ENCODE measurements at regions not wholly inside any gene's neighbourhood (a gene's known extent, or its start where the extent isn't known, plus 50 kb on each side); places are given as distances from the start of the nearest gene placed in this dataset.

GRCh38 chr3:151609491-151609890 is 124.2 kb upstream of the AADACL2 start:
- Histone ChIP-seq H3K36me3 (no peaks in the 10 kb centered on the region), H3K4me1 (no peaks in the 10 kb centered on the region), H3K27me3 (no peaks in the 10 kb centered on the region), H3K4me3 (no peak overlapping the region), H3K27ac (replicated peaks in 1 of 4) (no peak overlapping the region), H3K9me3 (no peaks in the 10 kb centered on the region)
- TF ChIP-seq POLR2AphosphoS5 (IDR thresholded peaks at IDR 0.05) = no peak
- no peak for TF ChIP-seq POLR2A (IDR thresholded peaks at IDR 0.05; ENCODE audit: low read depth)
- TF ChIP-seq EP300 (IDR thresholded peaks at IDR 0.05) = no peak
- TF ChIP-seq CTCF (IDR thresholded peaks at IDR 0.05) = no peak
- WGBS = 92% methylated on average over 2 of the region's 2 CpGs
- intact Hi-C loops (cut with DNase I) = no loop called here
- no peak for DNase-seq (ENCODE audit: extremely low spot score)

GRCh38 chr3:151604891-151605290 is 128.8 kb upstream of the AADACL2 start:
- DNase-seq (ENCODE audit: extremely low spot score) = no peak
- H3K27me3 ChIP-seq = no peaks in the 10 kb centered on the region
- WGBS = 85% methylated on average over 1 of the region's 1 CpG
- no peak for TF ChIP-seq POLR2A (IDR thresholded peaks at IDR 0.05; ENCODE audit: low read depth)
- peaks cover 0 to 5% (median 2%) of the 10 kb centered on the region in 4 donors for H3K4me1 ChIP-seq
- intact Hi-C loops (cut with DNase I) = no loop called here
- no peak overlapping the region for H3K27ac ChIP-seq (replicated peaks in 1 of 4)
- no peaks in the 10 kb centered on the region for H3K9me3 ChIP-seq
- H3K4me3 ChIP-seq = no peak overlapping the region
- H3K36me3 ChIP-seq = no peaks in the 10 kb centered on the region

- H3K4me3 ChIP-seq = no peak overlapping the region
- H3K4me1 ChIP-seq = peaks cover 0 to 5% (median 2%) of the 10 kb centered on the region in 4 donors
- H3K36me3 ChIP-seq = no peaks in the 10 kb centered on the region
- no peaks in the 10 kb centered on the region for H3K9me3 ChIP-seq
- DNase-seq (ENCODE audit: extremely low spot score) = no peak
- H3K27me3 ChIP-seq = no peaks in the 10 kb centered on the region
- intact Hi-C loops (cut with DNase I) = no loop called here
- H3K27ac ChIP-seq (replicated peaks in 1 of 4) = no peak overlapping the region
- TF ChIP-seq POLR2A (IDR thresholded peaks at IDR 0.05; ENCODE audit: low read depth) (no peak), POLR2AphosphoS5 (IDR thresholded peaks at IDR 0.05) (no peak), EP300 (IDR thresholded peaks at IDR 0.05) (no peak), CTCF (IDR thresholded peaks at IDR 0.05) (no peak)
Observed at GRCh38 chr3:151600783-151601182, 132.9 kb upstream of the AADACL2 start.

GRCh38 chr3:151599103-151599672 is 134.5 kb upstream of the AADACL2 start:
- H3K27me3 ChIP-seq = no peaks in the 10 kb centered on the region
- TF ChIP-seq POLR2A (IDR thresholded peaks at IDR 0.05; ENCODE audit: low read depth) (no peak), CTCF (IDR thresholded peaks at IDR 0.05) (no peak), EP300 (IDR thresholded peaks at IDR 0.05) (no peak), POLR2AphosphoS5 (IDR thresholded peaks at IDR 0.05) (no peak)
- H3K27ac ChIP-seq (replicated peaks in 1 of 4) = no peak overlapping the region
- no peaks in the 10 kb centered on the region for H3K36me3 ChIP-seq
- 93% methylated on average over 7 of the region's 7 CpGs for WGBS
- no peak overlapping the region for H3K4me3 ChIP-seq
- no peaks in the 10 kb centered on the region for H3K9me3 ChIP-seq
- intact Hi-C loops (cut with DNase I) = no loop called here
- DNase-seq (ENCODE audit: extremely low spot score) = no peak
- H3K4me1 ChIP-seq = peaks cover 0 to 5% (median 2%) of the 10 kb centered on the region in 4 donors

- TF ChIP-seq CTCF (IDR thresholded peaks at IDR 0.05) = no peak
- intact Hi-C loops (cut with DNase I) = no loop called here
- no peaks in the 10 kb centered on the region for H3K36me3 ChIP-seq
- WGBS = 81% methylated on average over 5 of the region's 5 CpGs
- peaks cover 0 to 11% (median 5%) of the 10 kb centered on the region in 4 donors for H3K4me1 ChIP-seq
- H3K27me3 ChIP-seq = no peaks in the 10 kb centered on the region
- no peaks in the 10 kb centered on the region for H3K9me3 ChIP-seq
- H3K27ac ChIP-seq (replicated peaks in 1 of 4) = no peak overlapping the region
- no peak for DNase-seq (ENCODE audit: extremely low spot score)
- no peak overlapping the region for H3K4me3 ChIP-seq
Observed at GRCh38 chr3:151596940-151597339, 136.1 kb upstream of the IGSF10 start.
